ENCODE measurements at regions not wholly inside any gene's neighbourhood (a gene's known extent, or its start where the extent isn't known, plus 50 kb on each side); places are given as distances from the start of the nearest gene placed in this dataset.

DNA sequence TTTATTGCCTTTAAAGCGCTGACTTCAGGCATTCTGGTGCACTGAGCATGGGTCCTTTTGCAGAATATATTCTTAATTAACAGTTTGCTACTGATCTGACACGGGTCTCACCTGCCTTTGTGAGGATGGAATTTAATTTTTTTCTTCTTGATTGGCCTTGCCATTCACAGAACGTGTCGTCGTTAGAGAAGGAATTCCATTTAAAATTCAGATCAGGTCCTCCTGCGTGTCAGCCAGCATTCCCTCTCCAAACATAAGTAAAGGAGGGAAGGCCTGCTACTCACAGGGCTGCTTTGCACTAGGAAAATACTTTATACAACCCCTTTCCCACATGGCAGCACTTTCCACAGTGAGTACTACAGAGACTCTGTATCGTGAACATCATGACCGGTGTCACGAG, 492.7 kb downstream of the NTRK3 start:
- Histone ChIP-seq H3K4me3 (ENCODE audit: insufficient read depth, low read length) (no peak overlapping the region), H3K4me1 (ENCODE audit: insufficient read depth, low read length) (peaks cover 26% of the 10 kb centered on the region), H2AFZ (ENCODE audit: low read length) (no peak overlapping the region), H3K79me2 (ENCODE audit: insufficient read depth, low read length) (no peaks in the 10 kb centered on the region), H3K4me2 (ENCODE audit: insufficient read depth, low read length) (no peak overlapping the region), H3K27ac (ENCODE audit: low read depth, low read length) (peak overlapping the region; percentile 49), H4K20me1 (ENCODE audit: insufficient read depth, low read length) (no peaks in the 10 kb centered on the region), H3K9me3 (ENCODE audit: low read depth, low read length) (no peaks in the 10 kb centered on the region), H3K36me3 (ENCODE audit: insufficient read depth, low read length) (no peaks in the 10 kb centered on the region), H3K27me3 (ENCODE audit: insufficient read depth, low read length) (no peaks in the 10 kb centered on the region)
- DNase-seq (ENCODE audit: insufficient read length, low spot score, missing footprints), result no peak
- TF ChIP-seq, protein P1, sequence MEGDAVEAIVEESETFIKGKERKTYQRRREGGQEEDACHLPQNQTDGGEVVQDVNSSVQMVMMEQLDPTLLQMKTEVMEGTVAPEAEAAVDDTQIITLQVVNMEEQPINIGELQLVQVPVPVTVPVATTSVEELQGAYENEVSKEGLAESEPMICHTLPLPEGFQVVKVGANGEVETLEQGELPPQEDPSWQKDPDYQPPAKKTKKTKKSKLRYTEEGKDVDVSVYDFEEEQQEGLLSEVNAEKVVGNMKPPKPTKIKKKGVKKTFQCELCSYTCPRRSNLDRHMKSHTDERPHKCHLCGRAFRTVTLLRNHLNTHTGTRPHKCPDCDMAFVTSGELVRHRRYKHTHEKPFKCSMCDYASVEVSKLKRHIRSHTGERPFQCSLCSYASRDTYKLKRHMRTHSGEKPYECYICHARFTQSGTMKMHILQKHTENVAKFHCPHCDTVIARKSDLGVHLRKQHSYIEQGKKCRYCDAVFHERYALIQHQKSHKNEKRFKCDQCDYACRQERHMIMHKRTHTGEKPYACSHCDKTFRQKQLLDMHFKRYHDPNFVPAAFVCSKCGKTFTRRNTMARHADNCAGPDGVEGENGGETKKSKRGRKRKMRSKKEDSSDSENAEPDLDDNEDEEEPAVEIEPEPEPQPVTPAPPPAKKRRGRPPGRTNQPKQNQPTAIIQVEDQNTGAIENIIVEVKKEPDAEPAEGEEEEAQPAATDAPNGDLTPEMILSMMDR (IDR thresholded peaks at IDR 0.05; ENCODE audit: extremely low read depth, low read depth, low read length), result no peak

DNA sequence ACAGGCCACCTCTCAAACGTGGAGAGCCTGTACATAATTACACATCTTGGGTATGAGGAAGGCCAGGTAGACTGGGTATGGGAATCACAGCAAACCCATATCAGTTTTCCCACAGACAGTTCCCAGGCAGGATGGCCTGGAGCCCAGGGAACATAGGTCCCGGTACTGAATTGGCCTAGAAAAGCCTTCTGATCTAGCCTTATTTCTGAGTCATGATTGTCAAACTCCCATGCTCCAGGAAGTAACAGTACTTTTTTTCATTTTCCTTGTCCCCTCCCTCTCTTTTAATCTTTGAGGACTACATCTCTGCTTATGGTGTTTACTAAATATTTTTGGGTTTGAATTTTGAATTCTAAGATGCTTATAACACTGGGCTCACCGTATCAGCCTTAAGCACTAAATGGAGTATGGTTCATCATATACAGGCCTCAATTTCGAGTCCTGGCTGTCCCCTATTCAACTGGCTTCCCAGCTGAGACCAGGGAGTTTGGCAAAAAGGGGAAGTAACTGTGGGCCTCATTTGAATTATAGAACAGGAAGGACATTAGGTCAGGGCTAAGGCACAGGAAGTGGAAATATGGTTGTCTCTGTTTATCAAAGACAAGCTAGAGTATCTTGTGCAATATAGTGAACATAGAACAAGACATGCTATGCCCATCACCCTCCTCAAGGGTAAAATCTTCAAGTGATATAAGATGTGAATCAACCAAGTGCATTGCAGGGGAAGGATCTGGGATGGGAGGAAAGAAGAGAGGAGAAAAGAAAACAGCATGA, 494.6 kb downstream of the NTRK3 start:
- Histone ChIP-seq H2AFZ (ENCODE audit: low read length) (peak overlapping the region; percentile 45), H3K4me2 (ENCODE audit: insufficient read depth, low read length) (no peak overlapping the region), H3K4me3 (ENCODE audit: insufficient read depth, low read length) (no peak overlapping the region), H4K20me1 (ENCODE audit: insufficient read depth, low read length) (no peaks in the 10 kb centered on the region), H3K27ac (ENCODE audit: low read depth, low read length) (no peak overlapping the region), H3K4me1 (ENCODE audit: insufficient read depth, low read length) (peaks cover 26% of the 10 kb centered on the region), H3K79me2 (ENCODE audit: insufficient read depth, low read length) (no peaks in the 10 kb centered on the region), H3K9me3 (ENCODE audit: low read depth, low read length) (no peaks in the 10 kb centered on the region), H3K27me3 (ENCODE audit: insufficient read depth, low read length) (no peaks in the 10 kb centered on the region), H3K36me3 (ENCODE audit: insufficient read depth, low read length) (no peaks in the 10 kb centered on the region)
- DNase-seq (ENCODE audit: insufficient read length, low spot score, missing footprints), result peak; percentile 5
- TF ChIP-seq, protein P1 (IDR thresholded peaks at IDR 0.05; ENCODE audit: extremely low read depth, low read depth, low read length), result no peak

DNA sequence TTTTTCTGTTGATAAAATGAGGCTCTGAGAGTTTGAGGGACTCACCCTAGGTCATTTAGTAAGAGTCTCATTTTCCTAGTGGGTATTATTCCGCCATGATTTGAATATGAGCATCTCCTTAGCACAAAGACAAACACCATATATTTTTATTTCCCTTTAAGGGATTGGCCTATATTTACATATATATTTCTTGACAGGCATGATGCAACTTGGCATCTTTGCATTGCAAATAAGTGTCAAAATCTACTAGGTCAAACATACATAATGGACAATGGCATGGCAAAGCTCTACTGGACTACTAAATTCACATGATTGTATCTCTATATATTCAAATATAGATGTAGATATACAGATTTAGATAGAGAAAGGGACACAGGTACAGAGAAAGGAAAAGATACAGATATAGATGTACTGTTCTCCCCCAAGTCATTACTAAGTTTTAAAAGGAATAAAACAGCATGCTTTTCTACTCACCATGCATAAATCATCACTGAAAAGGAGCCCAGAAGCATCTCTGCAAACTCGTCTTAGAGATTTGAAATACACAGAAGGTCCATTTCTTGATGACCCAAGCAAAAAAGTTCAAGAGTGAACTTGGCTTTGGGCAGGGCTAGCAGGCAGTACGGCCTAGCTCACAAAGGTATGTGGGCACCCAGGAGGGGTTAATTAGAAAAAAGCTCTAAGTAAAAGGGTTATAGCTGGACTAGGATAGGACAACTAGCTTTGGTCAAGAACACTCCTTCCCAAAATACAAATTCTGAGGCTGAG, 495.8 kb downstream of the NTRK3 start:
- Histone ChIP-seq H3K27me3 (ENCODE audit: insufficient read depth, low read length) (no peaks in the 10 kb centered on the region), H3K4me3 (ENCODE audit: insufficient read depth, low read length) (no peak overlapping the region), H3K27ac (ENCODE audit: low read depth, low read length) (no peak overlapping the region), H2AFZ (ENCODE audit: low read length) (no peak overlapping the region), H3K79me2 (ENCODE audit: insufficient read depth, low read length) (no peaks in the 10 kb centered on the region), H3K4me2 (ENCODE audit: insufficient read depth, low read length) (no peak overlapping the region), H4K20me1 (ENCODE audit: insufficient read depth, low read length) (no peaks in the 10 kb centered on the region), H3K4me1 (ENCODE audit: insufficient read depth, low read length) (peaks cover 26% of the 10 kb centered on the region), H3K36me3 (ENCODE audit: insufficient read depth, low read length) (no peaks in the 10 kb centered on the region), H3K9me3 (ENCODE audit: low read depth, low read length) (no peaks in the 10 kb centered on the region)
- TF ChIP-seq, protein P1 (IDR thresholded peaks at IDR 0.05; ENCODE audit: extremely low read depth, low read depth, low read length), result no peak
- DNase-seq (ENCODE audit: insufficient read length, low spot score, missing footprints), result no peak

DNA sequence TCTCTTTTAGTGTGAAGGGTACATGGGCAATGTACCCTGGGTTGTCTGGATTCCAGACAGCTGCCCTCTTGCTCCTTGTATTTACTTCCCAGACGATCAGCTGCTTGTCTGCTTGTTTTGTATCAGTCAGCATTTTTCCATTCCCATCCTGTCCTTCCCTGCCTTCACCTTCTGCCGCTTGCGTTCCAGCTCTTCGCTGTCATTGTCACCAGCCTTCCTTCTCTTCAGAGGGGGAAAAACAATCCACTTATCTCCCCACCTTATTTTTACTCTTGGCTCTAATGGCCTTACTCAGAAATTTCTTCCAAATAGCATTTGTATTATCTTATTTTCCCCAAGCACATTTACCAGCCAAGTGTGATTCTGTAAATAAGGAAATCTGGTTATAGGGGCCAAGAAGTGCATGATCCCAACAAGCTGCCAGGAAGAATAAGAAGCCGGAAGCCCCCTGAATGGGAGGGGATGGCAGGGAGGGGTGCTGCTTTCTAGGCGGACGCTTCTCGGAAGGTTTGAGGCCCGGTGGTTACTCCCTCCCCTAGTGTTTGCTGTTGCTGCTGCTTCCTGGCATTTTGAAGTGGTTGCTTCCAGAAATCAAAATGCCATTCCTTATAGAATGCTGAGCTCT, 497.6 kb downstream of the NTRK3 start:
- Histone ChIP-seq H3K27ac (ENCODE audit: low read depth, low read length) (no peak overlapping the region), H3K27me3 (ENCODE audit: insufficient read depth, low read length) (no peaks in the 10 kb centered on the region), H3K4me3 (ENCODE audit: insufficient read depth, low read length) (no peak overlapping the region), H2AFZ (ENCODE audit: low read length) (no peak overlapping the region), H3K9me3 (ENCODE audit: low read depth, low read length) (no peaks in the 10 kb centered on the region), H3K79me2 (ENCODE audit: insufficient read depth, low read length) (no peaks in the 10 kb centered on the region), H4K20me1 (ENCODE audit: insufficient read depth, low read length) (no peaks in the 10 kb centered on the region), H3K4me1 (ENCODE audit: insufficient read depth, low read length) (peaks cover 15% of the 10 kb centered on the region), H3K4me2 (ENCODE audit: insufficient read depth, low read length) (no peak overlapping the region), H3K36me3 (ENCODE audit: insufficient read depth, low read length) (no peaks in the 10 kb centered on the region)
- TF ChIP-seq, protein P1 (IDR thresholded peaks at IDR 0.05; ENCODE audit: extremely low read depth, low read depth, low read length), result no peak
- DNase-seq (ENCODE audit: insufficient read length, low spot score, missing footprints), result no peak

All from osteoblast (primary cell).